GM13976 (cell line): ENCODE measurements at regions not wholly inside any gene's neighbourhood (a gene's known extent, or its start where the extent isn't known, plus 50 kb on each side); places are given as distances from the start of the nearest gene placed in this dataset.

ENCODE experiments used
- DNase-seq: peaks from one replicate; pipeline ENCODE4 v3.0.0; 2012; ENCODE audit warnings: low spot score
- in situ Hi-C: fragments of 300-500 bp; cut with MboI; formaldehyde crosslinking; loops from one replicate; pipeline ENCODE4 v1.12.0; 2022; ENCODE audit warnings: low sequenced_read_pairs, mixed read lengths, inconsistent platforms; ENCODE audit not compliant: unreplicated experiment
- TF ChIP-seq, protein P1 (sequence below): IDR thresholded peaks from 2 replicates; pipeline ENCODE4 v1.5.1; 2012; ENCODE audit warnings: borderline replicate concordance, mild to moderate bottlenecking; ENCODE audit not compliant: insufficient read depth; ENCODE audit errors: extremely low read depth, missing control alignments, control extremely low read depth

DNA sequence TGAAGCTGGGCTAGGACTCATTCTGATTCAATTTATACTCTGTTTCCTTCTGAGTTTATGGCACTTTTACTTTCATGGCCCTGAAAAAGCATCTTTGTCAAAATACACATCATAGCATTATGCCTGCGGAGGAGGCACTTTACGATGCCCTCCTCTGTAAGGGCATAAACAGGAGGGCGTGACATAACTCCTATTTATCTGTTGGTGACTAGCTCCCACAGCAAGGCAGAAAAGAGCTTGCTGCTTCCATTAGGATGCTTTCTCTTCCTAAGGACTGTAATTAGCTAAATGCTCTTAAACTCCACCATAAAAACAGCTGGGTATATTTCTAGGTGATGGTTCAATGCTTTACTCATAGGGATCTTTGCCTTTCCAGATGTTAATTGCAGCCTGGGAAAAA, 315.2 kb upstream of the GHITM start:
- no peak for DNase-seq
- in situ Hi-C loops = no loop called here
- TF ChIP-seq, protein P1, sequence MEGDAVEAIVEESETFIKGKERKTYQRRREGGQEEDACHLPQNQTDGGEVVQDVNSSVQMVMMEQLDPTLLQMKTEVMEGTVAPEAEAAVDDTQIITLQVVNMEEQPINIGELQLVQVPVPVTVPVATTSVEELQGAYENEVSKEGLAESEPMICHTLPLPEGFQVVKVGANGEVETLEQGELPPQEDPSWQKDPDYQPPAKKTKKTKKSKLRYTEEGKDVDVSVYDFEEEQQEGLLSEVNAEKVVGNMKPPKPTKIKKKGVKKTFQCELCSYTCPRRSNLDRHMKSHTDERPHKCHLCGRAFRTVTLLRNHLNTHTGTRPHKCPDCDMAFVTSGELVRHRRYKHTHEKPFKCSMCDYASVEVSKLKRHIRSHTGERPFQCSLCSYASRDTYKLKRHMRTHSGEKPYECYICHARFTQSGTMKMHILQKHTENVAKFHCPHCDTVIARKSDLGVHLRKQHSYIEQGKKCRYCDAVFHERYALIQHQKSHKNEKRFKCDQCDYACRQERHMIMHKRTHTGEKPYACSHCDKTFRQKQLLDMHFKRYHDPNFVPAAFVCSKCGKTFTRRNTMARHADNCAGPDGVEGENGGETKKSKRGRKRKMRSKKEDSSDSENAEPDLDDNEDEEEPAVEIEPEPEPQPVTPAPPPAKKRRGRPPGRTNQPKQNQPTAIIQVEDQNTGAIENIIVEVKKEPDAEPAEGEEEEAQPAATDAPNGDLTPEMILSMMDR = no peak

DNA sequence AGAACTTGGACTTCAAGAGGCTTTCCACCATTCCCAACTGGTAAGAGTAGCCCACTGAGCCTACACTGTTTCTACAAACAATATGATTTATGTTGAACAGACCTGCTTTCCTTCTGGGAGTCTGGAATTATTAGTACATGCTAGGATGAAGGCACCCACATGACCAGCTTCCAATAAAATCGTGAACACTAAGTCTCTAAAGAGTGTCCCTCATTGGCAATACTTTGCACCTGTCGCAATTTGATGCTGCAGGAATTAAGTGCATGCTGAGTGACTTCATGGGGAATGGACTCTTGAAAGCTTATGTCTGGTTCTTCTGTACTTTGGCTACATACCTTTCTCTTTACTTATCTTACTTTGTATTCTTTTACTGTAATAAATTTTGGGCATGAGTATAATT, 305.2 kb upstream of the GHITM start:
- TF ChIP-seq, protein P1 = no peak
- in situ Hi-C loops = no loop called here
- no peak for DNase-seq

DNA sequence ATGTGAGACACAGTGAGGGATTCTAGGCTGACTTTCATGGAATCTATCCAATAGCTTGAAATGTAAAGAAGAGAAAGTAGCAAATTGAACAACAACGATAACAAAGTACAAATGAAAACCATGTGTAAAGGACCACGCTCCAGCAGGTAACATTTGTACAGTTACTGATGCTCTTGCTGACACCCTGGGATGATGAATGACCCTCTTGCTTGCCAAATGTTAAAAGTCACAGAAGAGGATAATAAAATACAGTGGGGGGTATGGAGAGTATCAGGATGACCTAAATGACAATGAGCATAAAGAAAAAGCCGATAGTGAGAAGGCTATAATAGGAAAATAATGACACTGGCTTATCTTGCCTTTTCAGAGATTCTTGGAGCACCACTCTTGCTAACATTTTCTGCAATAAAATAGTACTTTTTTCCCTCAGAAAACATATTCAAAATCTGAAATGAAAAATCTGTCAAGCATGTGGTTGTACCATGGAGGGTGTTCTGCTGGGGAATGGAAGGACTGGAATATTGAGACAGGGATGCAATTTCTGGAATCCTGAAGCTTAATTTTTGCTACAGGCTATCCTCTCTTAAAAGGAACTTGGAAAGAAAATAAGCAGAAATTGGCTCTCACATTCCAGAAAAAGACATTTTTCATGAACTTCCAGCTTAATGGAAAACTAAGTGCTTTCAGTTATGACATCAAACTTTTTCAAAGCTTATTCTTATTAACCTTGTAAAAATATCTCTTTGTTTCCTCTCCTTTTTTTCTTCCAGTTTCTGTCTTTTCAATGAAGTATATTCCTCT, 303.2 kb upstream of the GHITM start:
- TF ChIP-seq, protein P1 = no peak
- DNase-seq = no peak
- in situ Hi-C loops = no loop called here

DNA sequence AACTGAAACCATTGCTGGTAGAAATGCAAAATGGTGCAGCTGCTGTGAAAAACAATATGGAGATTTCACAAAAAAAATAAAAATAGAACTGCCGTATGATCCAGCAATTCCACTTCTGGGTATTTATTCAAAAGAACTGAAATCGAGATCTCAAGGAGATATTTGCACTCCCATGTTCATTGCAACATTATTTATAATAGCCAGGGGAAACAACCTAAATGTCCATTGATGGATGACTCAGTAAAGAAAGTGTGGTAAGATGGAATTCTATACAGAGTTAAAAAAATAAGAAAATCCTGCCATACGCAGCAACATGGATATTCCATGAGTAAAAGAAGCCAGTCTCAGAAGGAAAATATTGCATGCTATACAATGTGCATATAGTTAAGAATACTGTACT, 290.6 kb upstream of the GHITM start:
- TF ChIP-seq, protein P1 = no peak
- in situ Hi-C loops = no loop called here
- no peak for DNase-seq

DNA sequence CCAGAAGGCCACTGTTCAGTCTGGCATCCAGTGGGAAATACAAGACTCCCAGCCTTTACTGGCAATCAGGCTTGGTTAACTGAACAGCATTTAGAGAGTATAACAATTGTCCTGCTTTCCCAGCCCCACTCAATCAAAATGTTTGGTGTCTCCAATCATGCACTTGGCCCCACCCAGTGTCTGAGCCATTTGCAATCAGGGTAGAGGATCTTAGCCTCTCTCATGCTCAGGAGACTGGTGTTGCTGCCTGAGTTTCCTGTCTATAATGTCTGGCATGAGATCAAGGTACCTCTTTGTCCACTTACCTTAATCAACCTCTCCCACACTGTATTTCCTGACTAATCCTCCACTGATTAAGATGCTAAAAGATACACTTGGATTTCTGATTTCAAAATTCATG, 290.2 kb upstream of the GHITM start:
- in situ Hi-C loops = no loop called here
- TF ChIP-seq, protein P1 = no peak
- DNase-seq = no peak

DNA sequence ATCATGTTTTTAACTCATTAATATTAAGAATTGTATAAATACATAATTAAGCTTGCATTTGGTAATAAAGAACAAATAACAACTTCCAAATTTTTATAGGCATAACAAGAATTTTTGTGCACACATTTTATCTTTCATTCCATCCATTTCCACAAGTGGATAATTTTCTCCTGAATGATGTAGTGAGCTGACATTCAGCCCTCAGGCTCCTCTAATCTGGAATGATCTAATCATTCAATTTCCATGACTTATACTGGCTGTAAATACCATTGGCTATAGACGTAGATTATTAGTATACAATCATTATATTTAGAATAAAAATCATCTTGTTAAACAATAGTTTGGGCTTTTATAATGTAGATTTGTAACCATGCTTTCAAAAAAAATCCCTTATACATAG, 287.2 kb upstream of the GHITM start:
- TF ChIP-seq, protein P1 = no peak
- DNase-seq = no peak
- in situ Hi-C loops = no loop called here
